ENCODE measurements at regions not wholly inside any gene's neighbourhood (a gene's known extent, or its start where the extent isn't known, plus 50 kb on each side); places are given as distances from the start of the nearest gene placed in this dataset.

GRCh38 chr10:4678023-4678950 lies 147.7 kb upstream of the AKR1E2 start:
- no peak for TF ChIP-seq POLR2A (IDR thresholded peaks at IDR 0.05)
- TF ChIP-seq CTCF (IDR thresholded peaks at IDR 0.05 in 4 of 5, conservative IDR thresholded peaks at IDR 0.05 in 1 of 5), result no peak
